NB4 (cell line): ENCODE measurements at regions not wholly inside any gene's neighbourhood (a gene's known extent, or its start where the extent isn't known, plus 50 kb on each side); places are given as distances from the start of the nearest gene placed in this dataset.

Source experiments
- CTCF ChIP-seq: IDR thresholded peaks from one replicate; pipeline ENCODE4 v1.5.1; 2012; ENCODE audit warnings: low read depth, low read length
- MAX ChIP-seq: IDR thresholded peaks from 2 replicates; pipeline ENCODE4 v1.6.1; 2011; ENCODE audit warnings: low read depth, low read length
- POLR2A ChIP-seq: IDR thresholded peaks from 2 replicates; pipeline ENCODE4 v1.6.1; 2011; ENCODE audit warnings: mild to moderate bottlenecking; ENCODE audit not compliant: insufficient read length; ENCODE audit errors: extremely low read depth

- no peak for TF ChIP-seq MAX
- no peak for TF ChIP-seq POLR2A
- no peak for TF ChIP-seq CTCF
Observed at GRCh38 chr3:105950881-105951600, 82.2 kb upstream of the CBLB start.
